HT-29 (cell line): ENCODE measurements at regions not wholly inside any gene's neighbourhood (a gene's known extent, or its start where the extent isn't known, plus 50 kb on each side); places are given as distances from the start of the nearest gene placed in this dataset.
A peak's percentile ranks its signal among the peaks of the same experiment; 100 is the strongest.

Source experiments
- DNase-seq: peaks from one replicate; pipeline ENCODE4 v3.0.0-alpha.2; 2015; ENCODE audit warnings: low spot score

DNA sequence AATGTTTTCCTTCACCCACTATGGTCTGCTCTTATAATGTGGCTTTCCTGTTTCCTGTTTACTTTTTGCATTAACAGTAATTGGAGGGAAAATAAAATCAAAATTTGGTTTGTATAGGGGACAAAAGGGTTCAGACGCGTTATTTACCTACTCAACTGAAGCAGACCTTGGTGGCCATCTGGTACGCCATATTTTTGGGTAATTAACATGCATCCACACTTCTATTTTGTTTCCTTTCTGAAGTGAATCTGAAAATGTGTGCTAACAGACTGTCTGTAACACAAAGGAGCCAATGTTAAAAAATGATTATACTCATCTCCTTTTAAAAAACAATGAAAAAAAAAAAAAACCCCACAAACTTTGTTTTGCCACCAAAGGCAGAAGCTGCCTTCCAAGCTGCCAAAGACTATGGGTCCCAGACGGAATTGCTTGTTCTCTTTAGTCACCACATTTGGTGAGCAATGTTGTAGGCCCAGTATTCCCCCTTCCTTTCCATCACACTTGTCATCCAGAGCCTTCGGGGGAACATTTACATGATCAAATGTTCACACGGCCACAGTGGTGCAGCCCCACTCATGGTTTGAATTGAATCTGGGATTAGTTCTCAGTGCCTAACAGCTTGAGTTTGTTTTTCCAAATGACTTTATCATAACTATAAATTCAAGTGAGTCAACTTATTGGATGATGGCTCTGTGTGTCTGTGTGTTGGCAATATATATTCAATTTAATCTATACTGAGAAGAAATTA, 323.7 kb upstream of the CD180 start:
- DNase-seq = no peak

DNA sequence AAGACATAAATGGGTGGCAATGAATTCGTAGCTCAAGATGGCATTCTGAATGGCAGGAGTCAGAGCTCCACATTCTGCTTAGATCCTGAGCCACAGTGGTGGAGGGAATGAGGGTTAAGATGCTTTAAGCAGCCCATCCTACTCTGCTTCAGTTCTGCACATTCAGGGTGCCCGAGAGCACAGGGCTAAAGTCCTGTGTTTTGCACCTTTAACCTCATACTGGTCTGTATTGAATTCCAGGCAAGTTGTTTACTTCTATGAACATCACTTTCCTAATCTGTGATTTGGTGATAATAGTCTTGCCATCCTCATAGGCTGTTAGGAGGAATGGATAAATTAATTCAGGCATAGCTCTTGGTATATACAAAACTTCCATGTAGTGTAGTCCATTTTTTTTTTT, 321.6 kb upstream of the CD180 start:
- DNase-seq = no peak

DNA sequence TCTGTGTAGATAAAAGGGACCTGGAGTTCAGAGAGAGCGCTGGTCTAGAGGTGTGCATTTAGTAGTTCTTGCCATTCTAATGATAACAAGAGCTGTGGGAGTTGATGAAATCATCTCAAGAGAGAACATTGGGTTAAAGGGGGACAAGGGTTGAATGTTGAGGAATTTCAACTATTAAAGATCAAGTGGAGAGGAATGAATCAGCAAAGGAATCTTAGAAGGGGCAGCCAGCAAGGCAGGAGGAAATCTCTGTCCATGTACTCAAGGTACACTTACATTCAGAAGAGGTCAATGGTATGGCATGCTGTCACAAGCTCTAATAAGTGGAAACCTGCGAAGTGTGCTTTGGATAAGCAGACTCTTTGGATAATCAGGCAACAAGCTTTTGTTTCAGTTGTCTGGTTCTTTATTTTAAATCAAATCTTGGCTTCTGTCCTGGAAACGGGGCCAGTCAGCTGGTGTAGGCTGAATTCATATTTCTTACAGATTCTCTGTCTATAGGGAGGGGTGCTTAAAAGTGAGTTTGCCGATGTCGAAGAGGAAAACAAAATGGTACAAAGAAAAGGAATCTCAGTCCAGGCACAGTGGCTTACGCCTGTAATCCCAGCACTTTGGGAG, 320.5 kb upstream of the CD180 start:
- DNase-seq = no peak

DNA sequence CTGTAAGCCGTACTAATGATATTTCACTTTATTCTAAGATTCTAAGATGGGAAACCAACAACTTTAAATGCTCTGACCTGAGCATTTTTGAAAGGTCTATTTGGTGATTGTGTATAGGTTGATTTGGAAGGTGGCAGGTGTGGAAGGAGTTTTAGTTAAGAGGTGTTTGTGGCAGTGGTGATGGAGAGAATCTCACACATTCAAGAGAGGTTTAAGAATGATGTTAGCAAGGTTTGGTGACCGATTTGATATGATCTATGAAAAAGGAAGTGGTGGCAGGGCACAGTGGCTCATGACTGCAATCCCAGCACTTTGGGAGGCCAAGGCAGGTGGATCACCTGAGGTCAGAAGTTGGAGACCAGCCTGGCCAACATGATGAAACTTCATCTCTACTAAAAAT, 319.2 kb upstream of the CD180 start:
- DNase-seq = no peak

DNA sequence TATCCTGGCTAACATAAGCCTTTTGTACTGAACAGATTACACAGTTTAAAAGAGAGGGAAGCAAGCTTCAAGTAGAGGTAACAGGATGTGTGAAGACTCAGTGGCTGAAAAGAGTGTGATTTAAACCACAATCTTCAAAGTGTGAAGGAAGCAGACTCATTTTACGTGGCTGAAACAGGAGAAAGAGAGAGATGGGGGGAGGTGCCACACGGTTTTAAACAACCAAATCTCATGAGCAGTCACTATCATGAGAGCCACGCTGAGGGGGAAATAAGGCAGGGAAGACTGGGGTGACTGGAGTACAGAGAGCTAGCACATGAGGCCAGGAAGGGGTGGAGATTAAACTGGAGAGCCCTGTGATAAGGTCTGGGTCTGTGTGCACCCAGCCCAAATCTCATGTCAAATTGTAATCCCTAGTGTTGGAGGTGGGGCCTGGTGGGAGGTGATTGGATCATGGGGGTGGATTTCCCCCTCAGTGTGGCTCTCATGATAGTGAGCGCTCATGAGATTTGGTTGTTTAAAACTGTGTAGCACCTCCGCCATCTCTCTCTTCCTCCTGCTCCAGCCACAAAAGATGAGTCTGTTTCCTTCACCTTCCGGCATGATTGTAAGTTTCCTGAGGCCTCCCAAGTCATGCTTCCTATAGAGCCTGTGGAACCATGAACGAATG, 318.6 kb upstream of the CD180 start:
- no peak for DNase-seq

DNA sequence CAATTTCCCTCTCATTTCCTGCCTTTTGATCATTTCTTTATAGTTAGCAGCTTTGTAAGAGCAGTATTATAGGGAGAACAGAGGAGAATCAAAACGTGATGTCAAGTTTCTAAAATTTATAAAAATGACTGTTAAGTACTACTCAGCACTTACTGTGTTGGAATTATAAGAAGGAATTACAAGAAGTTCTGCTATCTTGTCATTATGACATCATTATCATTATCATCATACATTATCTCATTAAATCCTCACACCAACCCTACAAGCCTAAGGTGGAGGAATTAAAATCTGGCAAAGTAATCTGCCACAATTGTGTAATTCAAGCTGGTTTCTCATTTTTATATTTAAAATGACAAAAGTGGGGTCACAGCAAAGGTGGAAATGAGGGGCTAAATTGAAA, 316.2 kb upstream of the CD180 start:
- no peak for DNase-seq

DNA sequence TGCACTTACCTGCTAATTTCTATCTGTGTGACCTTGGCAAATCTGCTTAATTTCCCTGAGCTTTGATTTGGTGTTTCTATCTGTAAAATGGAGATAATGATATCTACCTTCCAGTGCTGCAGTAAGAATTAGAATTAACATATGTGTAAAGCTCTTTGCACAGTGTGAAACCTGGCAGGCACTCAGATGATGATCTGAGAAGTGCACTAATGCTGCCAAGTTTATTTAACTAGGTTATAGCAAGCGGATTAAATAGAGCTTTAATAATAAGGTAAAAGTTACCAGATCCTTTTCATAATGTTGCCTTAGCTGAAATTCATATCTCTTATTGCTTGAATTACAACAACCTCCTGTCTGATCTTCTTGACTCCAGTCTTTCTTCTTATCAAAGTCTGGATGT, 315.3 kb upstream of the CD180 start:
- DNase-seq = no peak

DNA sequence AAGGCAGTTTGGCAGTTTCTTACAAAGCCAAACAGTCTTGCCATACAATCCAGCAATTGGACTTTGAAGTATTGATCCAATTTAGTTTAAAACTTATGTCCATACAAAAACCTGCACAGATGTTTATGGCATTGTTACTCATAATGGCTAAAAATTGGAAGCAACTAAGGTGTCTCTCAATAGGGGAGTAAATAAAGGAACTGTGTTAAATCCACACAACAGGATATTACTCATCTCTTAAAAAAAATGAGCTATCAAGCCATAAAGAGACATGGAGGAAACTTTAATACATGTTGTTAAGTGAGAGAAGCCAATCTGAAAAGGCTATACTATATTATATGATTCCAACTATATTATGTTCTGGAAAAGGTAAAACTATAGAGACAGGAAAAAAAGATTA, 313.6 kb upstream of the CD180 start:
- DNase-seq = no peak

DNA sequence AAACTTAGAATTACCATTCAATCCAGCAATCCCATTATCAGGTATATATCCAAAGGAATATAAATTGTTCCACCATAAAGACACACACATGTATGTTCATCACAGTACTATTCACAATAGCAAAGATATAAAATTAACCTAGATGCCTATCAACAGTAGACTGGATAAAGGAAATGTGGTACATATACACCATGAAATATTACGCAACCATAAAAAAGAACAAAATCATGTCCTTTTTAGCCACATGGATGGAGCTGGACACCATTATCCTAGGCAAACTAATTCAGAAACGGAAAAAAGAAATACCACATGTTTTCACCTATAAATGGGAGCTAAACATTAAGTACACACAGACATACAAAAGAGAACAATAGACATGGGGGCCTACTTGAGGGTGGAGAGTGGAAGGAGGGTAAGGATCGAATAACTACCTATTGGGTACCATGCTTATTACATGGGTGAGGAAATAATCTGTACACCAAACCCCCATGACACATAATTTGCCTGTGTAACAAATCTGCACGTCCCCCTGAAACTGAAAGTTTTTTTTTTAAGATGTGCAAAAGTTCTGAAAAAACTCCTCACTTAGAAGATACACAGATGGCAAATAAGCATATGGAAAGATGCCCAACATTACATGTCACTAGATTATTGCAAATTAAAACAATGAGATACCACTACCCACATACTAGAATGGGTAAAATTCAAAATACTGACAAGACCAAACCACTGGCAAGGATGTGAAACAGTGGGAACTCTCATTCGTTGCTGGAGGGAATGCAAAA, 313.0 kb upstream of the CD180 start:
- DNase-seq = no peak

DNA sequence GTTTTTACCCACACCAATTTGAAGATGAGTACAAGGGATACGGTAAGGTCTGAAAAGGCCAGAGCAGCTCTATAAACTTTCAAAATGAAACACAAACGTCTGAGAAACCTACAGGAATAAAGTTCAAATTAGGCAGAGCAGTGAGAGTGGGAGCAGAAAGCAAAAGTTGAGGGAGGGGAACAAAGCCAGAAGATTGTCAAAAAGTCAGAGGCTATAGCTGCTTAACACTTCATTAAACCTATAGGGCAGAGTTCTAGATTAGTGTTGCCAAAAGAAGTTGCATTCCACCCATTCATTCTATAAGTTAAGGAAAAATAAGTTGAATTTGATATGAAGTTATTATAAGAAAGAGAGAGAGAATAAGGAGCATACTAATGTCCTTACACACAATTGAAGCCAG, 309.6 kb upstream of the CD180 start:
- DNase-seq = no peak

DNA sequence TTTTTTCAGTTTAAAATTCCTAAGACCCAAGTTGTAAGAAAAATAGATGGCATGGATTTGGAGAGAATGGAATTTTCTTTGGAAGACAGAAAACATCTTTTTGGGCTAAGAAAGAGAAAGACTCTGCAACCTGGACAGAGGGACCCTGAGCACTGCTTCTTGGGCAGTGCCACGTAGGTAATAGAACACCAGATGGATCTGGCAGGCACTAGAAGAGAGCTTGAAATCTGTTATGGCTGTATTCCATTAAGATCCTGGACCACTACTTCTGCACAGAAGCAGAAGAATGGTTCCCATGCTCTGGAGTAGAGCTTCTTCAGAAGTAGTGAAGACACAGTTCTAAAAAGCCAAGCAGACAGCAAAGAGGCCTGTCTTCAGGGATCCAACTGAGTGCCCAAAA, 306.4 kb upstream of the CD180 start:
- no peak for DNase-seq

DNA sequence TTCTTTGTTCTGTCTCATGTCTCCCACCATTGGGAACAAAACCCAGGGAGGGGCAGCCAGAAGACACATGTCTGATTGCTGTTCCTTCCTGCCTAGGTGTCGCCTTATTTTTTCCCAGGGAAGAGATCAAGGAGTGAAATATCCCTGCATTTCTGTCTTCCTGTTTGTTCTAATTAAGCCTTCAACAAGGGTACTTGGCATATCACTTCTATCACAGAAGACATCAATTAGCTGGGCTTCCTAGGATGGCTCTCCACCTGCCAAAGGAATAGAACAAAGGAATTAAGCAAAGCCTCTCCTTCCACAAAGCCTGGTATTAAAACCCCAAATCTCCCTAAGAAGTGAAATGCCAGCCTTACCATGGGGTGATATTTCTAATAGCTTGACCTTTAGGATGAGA, 299.5 kb upstream of the CD180 start:
- DNase-seq = no peak

DNA sequence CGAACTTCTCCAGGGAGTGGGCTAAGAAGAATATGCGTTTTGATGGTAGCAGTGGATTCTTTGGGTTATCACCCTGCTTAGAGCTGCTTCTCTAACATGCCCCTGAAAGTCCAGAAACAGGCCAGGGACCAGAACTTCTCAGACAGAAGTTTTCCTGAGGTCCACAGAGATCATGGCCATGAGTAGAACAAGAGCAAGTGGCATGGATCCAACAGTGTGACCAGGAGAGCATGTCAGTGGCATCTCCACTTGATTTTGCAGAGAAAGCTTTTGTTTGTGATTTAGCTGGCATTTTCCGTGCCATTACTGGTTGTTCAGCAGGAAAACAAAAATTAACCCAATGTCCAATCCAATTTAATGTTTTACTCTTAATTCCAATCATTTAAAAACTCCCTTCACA, 298.5 kb upstream of the CD180 start:
- DNase-seq = no peak

DNA sequence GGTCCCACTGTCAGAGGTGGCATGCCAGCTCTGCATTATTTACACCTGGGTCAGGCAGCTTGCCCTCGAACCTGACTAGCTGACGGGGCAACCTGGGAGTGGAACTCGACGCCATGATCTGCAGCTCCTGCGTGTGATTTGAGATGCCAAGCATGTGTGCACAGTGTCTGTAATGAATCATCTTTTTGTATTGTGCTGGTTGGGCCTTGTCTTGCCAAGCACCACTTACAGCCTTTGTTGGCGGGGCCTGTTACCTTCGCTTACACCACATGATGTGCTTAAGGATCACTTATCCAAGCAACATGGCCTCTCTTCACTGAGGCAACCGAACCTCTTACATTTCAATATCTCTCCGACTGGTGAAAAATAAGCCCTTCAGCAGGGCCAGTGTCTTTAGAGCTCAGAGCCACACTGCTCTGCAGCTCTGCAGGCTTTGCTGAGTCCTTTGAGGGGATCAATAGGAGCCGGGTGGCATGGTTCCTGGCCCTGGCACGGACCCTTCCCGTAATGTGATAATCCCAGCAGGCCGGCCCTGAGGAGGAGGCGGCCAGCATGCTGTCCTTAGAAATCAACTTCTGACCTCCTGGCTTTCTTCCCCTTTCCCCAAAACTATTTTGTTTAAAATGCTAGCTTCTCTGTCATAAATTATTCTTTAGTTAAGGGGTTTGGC, 297.7 kb upstream of the CD180 start:
- no peak for DNase-seq

DNA sequence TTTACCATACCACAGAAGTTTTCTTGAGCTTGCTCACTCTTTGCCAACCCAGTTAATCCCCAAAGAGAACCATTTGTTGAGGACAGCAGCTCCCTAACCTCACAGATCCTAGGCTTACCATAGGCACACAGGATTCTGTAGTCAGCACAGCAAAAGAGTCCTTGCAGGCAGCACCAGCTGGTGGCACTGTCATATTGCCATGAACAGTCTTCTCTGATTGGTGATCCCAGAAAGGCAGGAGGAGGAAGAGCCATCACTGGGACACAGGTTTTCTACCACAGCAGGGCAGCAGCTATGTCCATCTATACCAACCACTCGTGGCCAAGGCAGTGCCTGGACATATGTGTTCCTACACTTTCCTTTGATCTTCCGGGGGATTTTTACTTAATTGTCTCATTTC, 297.1 kb upstream of the CD180 start:
- peak; percentile 59 for DNase-seq

DNA sequence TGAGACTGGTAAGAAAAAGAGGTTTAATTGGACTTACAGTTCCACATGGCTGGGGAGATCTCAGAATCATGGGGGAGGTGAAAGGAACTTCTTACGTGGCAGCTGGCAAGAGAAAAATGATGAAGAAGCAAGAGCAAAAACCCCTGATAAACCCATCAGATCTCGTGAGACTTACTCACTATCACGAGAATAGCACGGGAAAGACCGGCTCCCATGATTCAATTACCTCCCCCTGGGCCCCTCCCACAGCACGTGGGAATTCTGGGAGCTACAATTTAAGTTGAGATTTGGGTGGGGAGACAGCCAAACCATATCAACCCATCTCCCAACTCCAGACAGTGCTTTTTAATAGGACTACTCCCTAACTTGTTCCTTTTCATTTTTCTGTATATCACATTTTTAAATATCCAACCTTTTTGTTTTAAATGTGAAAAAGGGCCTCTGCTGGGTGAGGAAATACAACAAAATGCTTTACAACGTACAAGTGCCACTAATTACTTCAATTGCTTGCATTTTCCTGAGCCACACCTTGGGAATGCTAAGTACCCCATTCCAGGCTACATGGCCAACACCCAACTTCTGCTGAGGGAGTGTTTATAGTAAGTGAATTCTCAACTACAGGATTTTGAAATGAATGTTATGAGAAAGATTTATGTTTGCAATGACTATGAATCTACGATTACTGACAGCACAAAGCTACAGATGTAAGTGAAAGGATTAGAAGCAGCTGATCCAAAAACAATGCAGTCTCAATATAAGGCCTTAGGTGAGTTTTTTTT, 294.1 kb upstream of the CD180 start:
- DNase-seq = no peak

DNA sequence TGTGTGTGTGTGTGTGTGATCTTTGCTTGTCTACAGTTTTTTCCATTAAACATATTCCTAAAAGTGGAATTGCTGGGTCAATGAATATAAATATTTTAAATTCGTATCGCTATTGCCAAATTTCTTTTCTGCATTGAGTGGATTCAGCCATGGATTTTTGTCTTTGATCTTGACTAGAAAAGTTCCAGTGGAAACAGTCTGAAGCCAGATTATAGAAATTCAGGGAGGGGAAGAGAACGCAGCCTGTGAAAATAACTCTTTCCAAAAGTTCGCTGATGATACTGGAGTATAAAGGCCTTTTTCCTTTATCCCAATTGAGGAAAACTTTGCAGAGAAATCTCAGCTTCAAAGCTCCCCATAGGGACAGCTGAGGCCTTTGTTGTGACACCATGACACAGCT, 292.3 kb upstream of the CD180 start:
- no peak for DNase-seq

DNA sequence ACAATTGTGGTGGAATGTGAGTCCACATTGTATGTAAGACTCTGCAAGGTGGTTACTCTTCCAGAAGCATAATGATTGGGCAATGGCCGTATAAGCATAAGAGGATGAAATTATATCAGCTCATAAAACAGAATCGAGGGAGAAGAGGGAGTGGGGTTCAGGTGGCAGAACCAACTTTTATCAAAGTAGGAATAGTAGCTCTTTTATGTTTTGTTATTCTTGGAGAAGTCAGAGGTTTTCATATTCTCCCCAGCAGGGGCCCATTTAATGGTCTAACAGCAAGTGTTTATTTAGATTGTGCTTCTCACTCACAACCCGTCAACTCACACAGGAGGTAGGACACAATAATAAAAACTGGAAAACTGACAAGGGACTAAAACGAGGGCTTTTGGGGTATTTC, 291.3 kb upstream of the CD180 start:
- no peak for DNase-seq

DNA sequence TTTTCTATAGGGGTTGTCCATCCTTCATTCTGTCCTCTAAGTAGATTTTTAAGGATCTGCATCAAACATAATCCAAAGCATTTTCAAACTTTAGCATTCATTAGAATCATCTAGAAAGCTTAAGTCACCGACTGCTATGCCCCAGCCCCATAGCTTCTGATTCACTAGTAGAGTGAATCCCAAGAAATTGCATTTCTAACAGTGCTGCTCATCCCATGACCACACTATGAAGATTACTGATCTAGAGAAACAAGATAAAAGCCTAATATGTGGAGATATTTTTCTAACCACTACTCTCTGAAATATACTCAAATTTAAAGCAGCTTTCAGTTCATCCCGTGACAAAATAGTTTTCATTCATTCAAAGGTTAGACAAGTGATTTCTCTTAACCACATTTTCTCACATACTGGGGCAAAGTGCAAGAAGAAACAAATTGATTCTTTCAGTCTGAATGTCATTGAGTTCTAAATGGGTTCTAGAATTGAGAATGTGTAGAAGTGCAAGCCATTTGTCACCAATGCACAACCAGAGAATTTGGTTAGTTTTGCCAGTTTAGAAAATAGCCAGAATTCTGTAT, 286.9 kb upstream of the CD180 start:
- no peak for DNase-seq

DNA sequence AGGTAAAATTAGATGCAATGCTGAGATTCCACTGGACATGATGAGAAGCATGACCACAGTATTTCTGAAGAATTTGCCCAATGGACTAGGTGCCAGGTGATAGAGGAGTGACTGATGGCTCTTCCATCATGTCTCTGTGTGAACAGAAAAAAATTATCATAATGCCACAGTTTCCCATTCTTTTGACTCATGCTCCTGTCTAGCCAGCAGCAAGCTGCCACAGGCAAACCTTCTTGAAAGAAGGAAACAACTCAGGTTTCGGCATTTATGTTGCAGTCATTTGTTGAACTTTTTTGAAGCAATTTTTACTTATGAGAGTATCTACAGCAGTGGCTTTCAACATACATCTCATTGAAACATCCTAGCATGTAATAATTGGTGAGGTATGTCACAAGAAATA, 284.8 kb upstream of the CD180 start:
- no peak for DNase-seq

DNA sequence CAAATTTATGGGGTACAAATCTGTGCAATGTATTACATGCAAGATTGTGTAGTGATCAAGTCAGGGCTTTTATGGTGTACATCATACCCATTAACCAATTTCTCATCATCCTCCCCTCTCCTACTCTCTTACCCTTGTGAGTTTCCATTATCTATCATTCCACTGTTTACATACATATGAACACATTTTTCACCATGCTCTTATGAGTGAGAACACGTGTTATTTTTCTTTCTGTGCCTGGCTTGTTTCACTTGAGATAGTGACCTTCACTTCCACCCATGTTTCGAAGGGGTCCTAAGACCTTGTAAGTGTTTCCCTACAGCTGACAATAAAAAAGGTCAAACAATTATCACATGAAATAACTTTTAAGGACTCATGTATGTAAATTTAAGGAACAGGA, 281.7 kb upstream of the CD180 start:
- no peak for DNase-seq
